ENCODE measurements at regions not wholly inside any gene's neighbourhood (a gene's known extent, or its start where the extent isn't known, plus 50 kb on each side); places are given as distances from the start of the nearest gene placed in this dataset.

DNA sequence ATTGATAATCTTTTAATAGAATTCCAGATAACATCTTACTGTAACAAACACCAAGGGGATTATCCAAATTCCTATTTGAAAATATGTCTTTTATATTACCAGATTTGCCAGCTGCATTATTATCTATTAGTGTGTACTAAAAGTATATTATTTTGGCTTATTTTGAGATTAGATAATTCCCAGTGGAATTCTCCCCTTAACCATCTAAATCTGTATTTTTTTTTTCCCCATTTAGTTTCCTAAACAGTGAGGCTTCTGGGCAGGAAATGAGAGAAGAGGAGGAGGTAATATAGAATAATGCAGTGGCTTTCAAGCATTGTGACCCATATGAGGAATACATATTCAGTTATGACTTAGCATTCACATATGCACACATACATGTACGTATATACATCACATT lies 53.5 kb upstream of the ABL1 start:
- no peak overlapping the region for H3K4me3 ChIP-seq (ENCODE audit: low read length)
- no peak for DNase-seq (ENCODE audit: low read depth)
- TF ChIP-seq, protein P1, sequence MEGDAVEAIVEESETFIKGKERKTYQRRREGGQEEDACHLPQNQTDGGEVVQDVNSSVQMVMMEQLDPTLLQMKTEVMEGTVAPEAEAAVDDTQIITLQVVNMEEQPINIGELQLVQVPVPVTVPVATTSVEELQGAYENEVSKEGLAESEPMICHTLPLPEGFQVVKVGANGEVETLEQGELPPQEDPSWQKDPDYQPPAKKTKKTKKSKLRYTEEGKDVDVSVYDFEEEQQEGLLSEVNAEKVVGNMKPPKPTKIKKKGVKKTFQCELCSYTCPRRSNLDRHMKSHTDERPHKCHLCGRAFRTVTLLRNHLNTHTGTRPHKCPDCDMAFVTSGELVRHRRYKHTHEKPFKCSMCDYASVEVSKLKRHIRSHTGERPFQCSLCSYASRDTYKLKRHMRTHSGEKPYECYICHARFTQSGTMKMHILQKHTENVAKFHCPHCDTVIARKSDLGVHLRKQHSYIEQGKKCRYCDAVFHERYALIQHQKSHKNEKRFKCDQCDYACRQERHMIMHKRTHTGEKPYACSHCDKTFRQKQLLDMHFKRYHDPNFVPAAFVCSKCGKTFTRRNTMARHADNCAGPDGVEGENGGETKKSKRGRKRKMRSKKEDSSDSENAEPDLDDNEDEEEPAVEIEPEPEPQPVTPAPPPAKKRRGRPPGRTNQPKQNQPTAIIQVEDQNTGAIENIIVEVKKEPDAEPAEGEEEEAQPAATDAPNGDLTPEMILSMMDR (IDR thresholded peaks at IDR 0.05; ENCODE audit: insufficient read depth, low read depth, low read length, missing control alignments) = no peak

DNA sequence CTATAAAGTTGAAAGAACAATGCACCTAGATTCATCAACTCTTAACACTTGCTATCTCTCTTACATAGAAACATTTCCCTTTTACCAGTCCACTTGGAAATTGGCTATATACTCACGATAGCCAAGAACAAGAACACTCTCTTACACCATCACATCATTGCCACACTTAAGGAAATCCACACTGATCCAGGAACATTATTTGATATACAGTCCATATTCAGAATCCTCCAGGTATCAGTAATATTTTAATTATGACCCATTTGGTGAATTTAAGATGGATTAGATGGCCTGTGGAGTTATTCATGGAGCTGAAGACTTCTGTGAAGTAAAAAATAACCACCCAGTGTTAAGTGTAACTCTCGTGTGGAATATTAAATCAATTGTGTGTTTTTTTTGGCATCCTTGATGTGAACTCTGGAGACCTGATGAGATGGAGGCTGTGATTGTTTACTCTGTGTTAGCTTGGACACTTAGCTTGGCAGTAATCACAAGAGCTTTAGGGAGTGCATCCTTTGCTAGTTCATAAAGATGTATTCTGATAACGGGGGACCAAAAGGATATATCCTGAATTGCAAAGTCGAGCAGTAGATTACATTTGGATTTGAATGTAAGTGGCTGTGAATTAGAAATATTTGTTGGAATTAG lies 52.0 kb upstream of the ABL1 start:
- TF ChIP-seq, protein P1 (IDR thresholded peaks at IDR 0.05; ENCODE audit: insufficient read depth, low read depth, low read length, missing control alignments) = no peak
- DNase-seq (ENCODE audit: low read depth) = no peak
- no peak overlapping the region for H3K4me3 ChIP-seq (ENCODE audit: low read length)

DNA sequence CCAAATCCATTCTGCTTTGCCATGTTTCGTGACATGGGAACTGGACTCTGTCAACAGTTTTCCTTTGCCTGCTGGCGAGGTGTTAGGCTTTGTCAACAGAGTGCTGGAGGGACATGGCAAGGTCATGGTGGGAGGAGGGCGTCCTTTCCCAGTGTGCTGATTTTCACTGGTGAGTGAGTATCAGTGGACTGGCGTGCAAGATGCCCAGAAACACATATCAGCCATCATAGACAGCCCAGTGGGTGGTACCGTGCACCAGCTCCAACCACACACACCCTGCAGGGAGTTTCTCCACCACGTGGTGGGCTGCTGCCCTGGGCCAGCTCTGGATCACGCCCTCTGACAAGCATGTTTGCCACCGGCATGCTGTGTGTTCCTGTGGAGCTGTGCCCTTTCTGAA lies 50.0 kb upstream of the ABL1 start:
- DNase-seq (ENCODE audit: low read depth) = no peak
- no peak overlapping the region for H3K4me3 ChIP-seq (ENCODE audit: low read length)
- TF ChIP-seq, protein P1 (IDR thresholded peaks at IDR 0.05; ENCODE audit: insufficient read depth, low read depth, low read length, missing control alignments) = no peak

All from epithelial cell of esophagus (primary cell).